22Rv1 (cell line): ENCODE measurements at regions not wholly inside any gene's neighbourhood (a gene's known extent, or its start where the extent isn't known, plus 50 kb on each side); places are given as distances from the start of the nearest gene placed in this dataset.

ENCODE experiments used
- H3K27ac ChIP-seq: fragments of 450-650 bp; 2 replicates; pipeline ENCODE4 v1.5.1; 2017
- CTCF ChIP-seq: fragments of 450-650 bp; IDR thresholded peaks from 2 replicates; pipeline ENCODE4 v1.5.1; 2017; ENCODE audit warnings: mild to moderate bottlenecking
- ZFX ChIP-seq: fragments of 450-650 bp; IDR thresholded peaks from 2 replicates; pipeline ENCODE4 v1.6.1; 2017; ENCODE audit warnings: antibody characterized with exemption, borderline replicate concordance

GRCh38 chr1:14236097-14236496, 362.4 kb upstream of the KAZN start:
- no peak for TF ChIP-seq ZFX
- no peak for TF ChIP-seq CTCF

GRCh38 chr1:14238472-14239307, 359.8 kb upstream of the KAZN start:
- no peak for TF ChIP-seq ZFX
- no peak for TF ChIP-seq CTCF
- no peak overlapping the region for H3K27ac ChIP-seq

More at GRCh38 chr1:14236097-14236496, 362.4 kb upstream of the KAZN start:
- no peak overlapping the region for H3K27ac ChIP-seq

- TF ChIP-seq CTCF: no peak
- TF ChIP-seq ZFX: no peak
- no peak overlapping the region for H3K27ac ChIP-seq
These were observed 358.2 kb upstream of the KAZN start for GRCh38 chr1:14240265-14240664.

GRCh38 chr1:14242123-14242522, 356.4 kb upstream of the KAZN start:
- TF ChIP-seq ZFX: no peak
- no peak for TF ChIP-seq CTCF
- no peak overlapping the region for H3K27ac ChIP-seq

- TF ChIP-seq CTCF (no peak), ZFX (no peak)
- H3K27ac ChIP-seq: no peak overlapping the region
These were observed 355.6 kb upstream of the KAZN start for GRCh38 chr1:14242870-14243269.

- no peak overlapping the region for H3K27ac ChIP-seq
- TF ChIP-seq ZFX (no peak), CTCF (no peak)
These were observed 352.5 kb upstream of the KAZN start for GRCh38 chr1:14245954-14246353.

GRCh38 chr1:14246471-14246870, 352.0 kb upstream of the KAZN start:
- TF ChIP-seq CTCF (no peak), ZFX (no peak)
- H3K27ac ChIP-seq: no peak overlapping the region
